Osteocyte (in vitro differentiated cells): ENCODE measurements at regions not wholly inside any gene's neighbourhood (a gene's known extent, or its start where the extent isn't known, plus 50 kb on each side); places are given as distances from the start of the nearest gene placed in this dataset.

Experiments
- DNase-seq: peaks from one replicate; pipeline ENCODE4 v3.0.0; 2021; ENCODE audit warnings: mixed read lengths; ENCODE audit not compliant: unreplicated experiment; ENCODE audit errors: extremely low spot score
- H3K27ac Mint-ChIP-seq: one replicate; pipeline ENCODE4 v1.8.0; 2021; ENCODE audit warnings: mild to moderate bottlenecking, mixed read lengths; ENCODE audit not compliant: unreplicated experiment
- H3K27me3 Mint-ChIP-seq: one replicate; pipeline ENCODE4 v1.8.0; 2021; ENCODE audit warnings: mixed read lengths; ENCODE audit not compliant: unreplicated experiment
- H3K36me3 Mint-ChIP-seq: one replicate; pipeline ENCODE4 v1.8.0; 2021; ENCODE audit warnings: mixed read lengths; ENCODE audit not compliant: unreplicated experiment
- H3K4me1 Mint-ChIP-seq: one replicate; pipeline ENCODE4 v1.8.0; 2021; ENCODE audit warnings: mixed read lengths; ENCODE audit not compliant: unreplicated experiment
- H3K4me3 Mint-ChIP-seq: one replicate; pipeline ENCODE4 v1.8.0; 2021; ENCODE audit warnings: mild to moderate bottlenecking, moderate library complexity, mixed read lengths; ENCODE audit not compliant: unreplicated experiment
- H3K9me3 Mint-ChIP-seq: one replicate; pipeline ENCODE4 v1.8.0; 2021; ENCODE audit warnings: mixed read lengths; ENCODE audit not compliant: unreplicated experiment
- CTCF ChIP-seq: fragments of 200-600 bp; sonication (generic); IDR thresholded peaks from 2 replicates; pipeline ENCODE4 v1.5.0; 2021; ENCODE audit warnings: antibody characterized with exemption, mild to moderate bottlenecking, moderate library complexity

DNA sequence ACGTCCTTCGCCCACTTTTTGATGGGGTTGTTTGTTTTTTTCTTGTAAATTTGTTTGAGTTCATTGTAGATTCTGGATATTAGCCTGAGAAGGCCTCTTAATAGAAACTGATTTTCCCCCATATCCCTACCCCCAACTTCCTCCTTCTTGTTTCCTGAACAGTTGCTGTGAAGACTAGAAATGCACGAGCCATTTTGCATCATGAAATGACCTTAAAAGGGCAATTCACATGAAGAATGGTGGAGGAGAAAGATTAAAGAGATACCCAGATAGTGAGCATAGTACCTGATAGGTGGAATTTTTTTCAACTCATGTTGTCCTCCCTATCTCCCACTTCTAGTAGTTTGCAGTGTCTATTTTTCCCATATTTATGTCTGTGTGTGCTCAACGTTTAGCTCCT, 55.2 kb upstream of the KCNH8 start:
- no peaks in the 10 kb centered on the region for H3K27me3 Mint-ChIP-seq
- no peaks in the 10 kb centered on the region for H3K36me3 Mint-ChIP-seq
- H3K27ac Mint-ChIP-seq, result no peak overlapping the region
- DNase-seq, result no peak
- no peak for TF ChIP-seq CTCF
- H3K4me3 Mint-ChIP-seq, result no peak overlapping the region
- H3K9me3 Mint-ChIP-seq, result peaks cover 6% of the 10 kb centered on the region
- H3K4me1 Mint-ChIP-seq, result no peaks in the 10 kb centered on the region

- no peak overlapping the region for H3K4me3 Mint-ChIP-seq
- H3K27me3 Mint-ChIP-seq, result no peaks in the 10 kb centered on the region
- H3K4me1 Mint-ChIP-seq, result no peaks in the 10 kb centered on the region
- DNase-seq, result no peak
- H3K27ac Mint-ChIP-seq, result no peak overlapping the region
- H3K36me3 Mint-ChIP-seq, result no peaks in the 10 kb centered on the region
- TF ChIP-seq CTCF, result no peak
- peaks cover 4% of the 10 kb centered on the region for H3K9me3 Mint-ChIP-seq
Measured at GRCh38 chr3:19077388-19077787, 70.9 kb upstream of the KCNH8 start.

GRCh38 chr3:19075037-19075436, 73.3 kb upstream of the KCNH8 start:
- Mint-ChIP-seq H3K36me3 (no peaks in the 10 kb centered on the region), H3K27me3 (no peaks in the 10 kb centered on the region), H3K9me3 (no peaks in the 10 kb centered on the region), H3K4me3 (no peak overlapping the region), H3K4me1 (no peaks in the 10 kb centered on the region), H3K27ac (no peak overlapping the region)
- DNase-seq, result no peak
- no peak for TF ChIP-seq CTCF

DNA sequence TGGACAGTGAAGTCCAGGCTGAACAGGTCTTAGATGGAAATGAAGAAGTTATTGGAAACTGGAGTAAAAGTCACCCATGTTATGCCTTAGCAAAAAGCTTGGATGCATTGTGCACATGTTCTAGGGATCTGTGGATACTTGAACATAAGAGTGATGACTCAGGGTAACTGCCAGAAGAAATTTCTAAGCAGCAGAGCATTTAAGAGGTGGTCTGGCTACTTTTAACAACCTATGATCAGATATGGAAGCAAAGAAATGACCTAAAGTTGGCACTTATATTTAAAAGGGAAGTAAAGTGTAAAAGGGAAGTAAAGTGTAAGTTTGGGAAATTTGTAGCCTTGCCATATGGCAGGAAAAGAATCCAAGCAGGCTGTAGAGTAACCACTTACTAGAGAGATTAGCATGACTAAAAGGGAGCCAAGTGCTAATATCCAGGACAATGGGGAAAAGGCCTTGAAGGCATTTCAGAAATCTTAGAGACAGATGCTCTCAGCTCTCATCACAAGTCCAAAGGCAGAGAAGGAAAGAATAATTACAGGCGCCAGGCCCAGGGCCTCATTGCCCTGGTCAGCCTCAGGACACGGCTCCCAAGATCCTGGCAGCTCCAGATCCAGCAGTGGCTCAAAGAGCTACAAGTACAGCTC, 73.9 kb upstream of the KCNH8 start:
- no peak for TF ChIP-seq CTCF
- Mint-ChIP-seq H3K27ac (no peak overlapping the region), H3K36me3 (no peaks in the 10 kb centered on the region), H3K4me1 (no peaks in the 10 kb centered on the region), H3K27me3 (no peaks in the 10 kb centered on the region), H3K9me3 (no peaks in the 10 kb centered on the region), H3K4me3 (no peak overlapping the region)
- no peak for DNase-seq

- no peak for TF ChIP-seq CTCF
- H3K4me1 Mint-ChIP-seq, result no peaks in the 10 kb centered on the region
- no peaks in the 10 kb centered on the region for H3K27me3 Mint-ChIP-seq
- H3K9me3 Mint-ChIP-seq, result no peaks in the 10 kb centered on the region
- H3K36me3 Mint-ChIP-seq, result no peaks in the 10 kb centered on the region
- no peak overlapping the region for H3K27ac Mint-ChIP-seq
- DNase-seq, result no peak
- no peak overlapping the region for H3K4me3 Mint-ChIP-seq
Measured at GRCh38 chr3:19073341-19074105, 74.8 kb upstream of the KCNH8 start.
